IMR-90 (cell line): ENCODE measurements at regions not wholly inside any gene's neighbourhood (a gene's known extent, or its start where the extent isn't known, plus 50 kb on each side); places are given as distances from the start of the nearest gene placed in this dataset.

Experiments
- ATAC-seq: fragments of 200-7000 bp; cut with Tn5 transposase; 2 replicates; pipeline ENCODE4 v1.9.1; 2020; ENCODE audit warnings: low read depth, mild to moderate bottlenecking, moderate library complexity
- BruUV-seq: library from RNA; stranded (reverse); fragments of 400-500 nt; replicated peaks from 2 replicates; lab custom pipeline; 2021; lab: Mats Ljungman, UMichigan
- CTCF ChIA-PET: fragments of 300-600 bp; formaldehyde crosslinking; extraction: SDS; loops from one replicate; lab custom pipeline; 2021; ENCODE audit warnings: antibody characterized with exemption; lab: Yijun Ruan, JAX
- POLR2A ChIA-PET: fragments of 300-600 bp; sonication (Branson Sonifier 250); formaldehyde crosslinking; loops from one replicate; lab custom pipeline; 2022; ENCODE audit warnings: antibody characterized with exemption; ENCODE audit not compliant: unreplicated experiment; lab: Charles Lee
- DNase-seq: peaks from one replicate; pipeline ENCODE4 v3.0.0; 2013
- H2AFZ ChIP-seq: replicated peaks from 2 replicates; pipeline ENCODE3; 2013; ENCODE audit warnings: low read length, mild to moderate bottlenecking; ENCODE audit not compliant: poor library complexity
- H2AK5ac ChIP-seq: 2 replicates; pipeline ENCODE4 v1.6.1; 2013; ENCODE audit warnings: low read depth, low read length, inconsistent platforms
- H2AK9ac ChIP-seq: replicated peaks from 2 replicates; pipeline ENCODE3; 2013; ENCODE audit warnings: mild to moderate bottlenecking, low read depth, low read length, moderate library complexity; ENCODE audit not compliant: poor library complexity
- H2BK120ac ChIP-seq: 2 replicates; pipeline ENCODE4 v1.6.1; 2013; ENCODE audit warnings: low read depth, low read length, inconsistent platforms
- H2BK15ac ChIP-seq: 3 replicates; pipeline ENCODE4 v1.6.1; 2013; ENCODE audit warnings: low read depth, low read length, inconsistent platforms
- H2BK20ac ChIP-seq: 2 replicates; pipeline ENCODE4 v1.6.1; 2013; ENCODE audit warnings: low read depth, mild to moderate bottlenecking, inconsistent platforms, low read length, moderate library complexity
- H2BK5ac ChIP-seq: 2 replicates; pipeline ENCODE4 v1.6.1; 2013; ENCODE audit warnings: mild to moderate bottlenecking, low read depth, low read length, inconsistent platforms; ENCODE audit not compliant: poor library complexity, severe bottlenecking
- H3K14ac ChIP-seq: replicated peaks from 2 replicates; pipeline ENCODE4 v1.6.1; 2013; ENCODE audit warnings: low read depth, low read length, inconsistent platforms
- H3K18ac ChIP-seq: 2 replicates; pipeline ENCODE4 v1.6.1; 2013; ENCODE audit warnings: low read depth, low read length, control low read depth
- H3K23ac ChIP-seq: 2 replicates; pipeline ENCODE4 v1.6.1; 2013; ENCODE audit warnings: low read depth, low read length, inconsistent platforms
- H3K27ac ChIP-seq: 2 replicates; pipeline ENCODE4 v1.5.1; 2013; ENCODE audit warnings: mild to moderate bottlenecking, control low read depth, low read length; ENCODE audit not compliant: insufficient read depth
- H3K27me3 ChIP-seq: 2 replicates; pipeline ENCODE4 v1.6.1; 2013; ENCODE audit warnings: low read length; ENCODE audit not compliant: control insufficient read depth, insufficient read depth
- H3K36me3 ChIP-seq: 2 replicates; pipeline ENCODE4 v1.6.1; 2013; ENCODE audit warnings: low read length, mixed read lengths; ENCODE audit not compliant: control insufficient read depth, insufficient read depth
- H3K4ac ChIP-seq: 2 replicates; pipeline ENCODE4 v1.6.1; 2013; ENCODE audit warnings: low read depth, low read length, inconsistent platforms
- H3K4me1 ChIP-seq: 2 replicates; pipeline ENCODE4 v1.6.1; 2013; ENCODE audit warnings: low read length, mixed read lengths; ENCODE audit not compliant: control insufficient read depth, insufficient read depth
- H3K4me2 ChIP-seq: 2 replicates; pipeline ENCODE4 v1.6.1; 2013; ENCODE audit warnings: low read depth, mild to moderate bottlenecking, control low read depth, low read length, moderate library complexity
- H3K4me3 ChIP-seq: 2 replicates; pipeline ENCODE4 v1.5.1; 2013; ENCODE audit warnings: low read depth, mild to moderate bottlenecking, control low read depth, low read length, moderate library complexity; ENCODE audit not compliant: insufficient read depth
- H3K56ac ChIP-seq: 2 replicates; pipeline ENCODE4 v1.6.1; 2013; ENCODE audit warnings: low read length, inconsistent platforms; ENCODE audit not compliant: insufficient read depth; ENCODE audit errors: extremely low read depth
- H3K79me1 ChIP-seq, 2 experiments: 2 replicates each; pipeline ENCODE4 v1.6.1; 2013; ENCODE audit warnings: low read length in 2 of 2, inconsistent platforms in 1 of 2, low read depth in 1 of 2
- H3K9ac ChIP-seq: 2 replicates; pipeline ENCODE4 v1.6.1; 2013; ENCODE audit warnings: low read depth, low read length, control low read depth
- H3K9me1 ChIP-seq: 2 replicates; pipeline ENCODE4 v1.6.1; 2013; ENCODE audit warnings: low read length, inconsistent platforms; ENCODE audit not compliant: insufficient read depth
- H3K9me3 ChIP-seq: 2 replicates; pipeline ENCODE4 v1.6.1; 2013; ENCODE audit warnings: low read length; ENCODE audit not compliant: control insufficient read depth, insufficient read depth
- H4K20me1 ChIP-seq: 2 replicates; pipeline ENCODE4 v1.6.1; 2013; ENCODE audit warnings: low read length, inconsistent platforms; ENCODE audit not compliant: insufficient read depth
- H4K5ac ChIP-seq: 2 replicates; pipeline ENCODE4 v1.6.1; 2013; ENCODE audit warnings: mild to moderate bottlenecking, low read depth, low read length, control low read depth
- H4K8ac ChIP-seq, 2 experiments: 2 replicates each; pipeline ENCODE4 v1.6.1; 2013; ENCODE audit warnings: low read depth in 2 of 2, low read length in 2 of 2, control low read depth in 1 of 2, inconsistent platforms in 1 of 2
- H4K91ac ChIP-seq: 2 replicates; pipeline ENCODE4 v1.6.1; 2013; ENCODE audit warnings: low read depth, low read length, inconsistent platforms; ENCODE audit not compliant: insufficient read depth
- BHLHE40 ChIP-seq: fragments of 150-350 bp; IDR thresholded peaks from 2 replicates; pipeline ENCODE4 v1.6.1; 2016; ENCODE audit warnings: mild to moderate bottlenecking, low read depth, low read length
- CEBPB ChIP-seq: IDR thresholded peaks from 2 replicates; pipeline ENCODE4 v1.6.1; 2012; ENCODE audit warnings: low read depth, low read length, improper control_type of control experiment
- CHD1 ChIP-seq: IDR thresholded peaks from 2 replicates; pipeline ENCODE4 v1.6.1; 2012; ENCODE audit warnings: low read depth, low read length, improper control_type of control experiment
- CTCF ChIP-seq: conservative IDR thresholded peaks from 2 replicates; pipeline ENCODE4 v1.5.1; 2012; ENCODE audit warnings: mild to moderate bottlenecking, low read depth, low read length, improper control_type of control experiment
- ELK1 ChIP-seq: fragments of 150-350 bp; IDR thresholded peaks from 2 replicates; pipeline ENCODE4 v1.6.1; 2016; ENCODE audit warnings: low read depth, mild to moderate bottlenecking, low read length, moderate library complexity, borderline replicate concordance
- FOS ChIP-seq: fragments of 150-350 bp; IDR thresholded peaks from 2 replicates; pipeline ENCODE4 v1.6.1; 2016; ENCODE audit warnings: low read depth, low read length
- MAFK ChIP-seq: IDR thresholded peaks from 2 replicates; pipeline ENCODE4 v1.6.1; 2012; ENCODE audit warnings: low read depth, low read length, improper control_type of control experiment
- MAZ ChIP-seq: IDR thresholded peaks from 2 replicates; pipeline ENCODE4 v1.6.1; 2012; ENCODE audit warnings: low read depth, mild to moderate bottlenecking, low read length, improper control_type of control experiment, moderate library complexity, borderline replicate concordance
- MXI1 ChIP-seq: IDR thresholded peaks from 2 replicates; pipeline ENCODE4 v1.6.1; 2012; ENCODE audit warnings: low read depth, mild to moderate bottlenecking, low read length, moderate library complexity, borderline replicate concordance
- NFE2L2 ChIP-seq: fragments of 150-350 bp; IDR thresholded peaks from 2 replicates; pipeline ENCODE4 v1.6.1; 2016; ENCODE audit warnings: low read depth, mild to moderate bottlenecking, low read length
- POLR2A ChIP-seq: IDR thresholded peaks from 2 replicates; pipeline ENCODE4 v1.6.1; 2012; ENCODE audit warnings: mild to moderate bottlenecking, low read depth, low read length
- RAD21 ChIP-seq: IDR thresholded peaks from 2 replicates; pipeline ENCODE4 v1.6.1; 2012; ENCODE audit warnings: low read length, improper control_type of control experiment
- RCOR1 ChIP-seq: IDR thresholded peaks from 2 replicates; pipeline ENCODE4 v1.6.1; 2012; ENCODE audit warnings: mild to moderate bottlenecking, low read length, improper control_type of control experiment; ENCODE audit not compliant: insufficient replicate concordance
- RFX5 ChIP-seq: IDR thresholded peaks from 2 replicates; pipeline ENCODE4 v1.8.0; 2012; ENCODE audit warnings: low read depth, mild to moderate bottlenecking, low read length, moderate library complexity
- SMC3 ChIP-seq: fragments of 150-350 bp; IDR thresholded peaks from 2 replicates; pipeline ENCODE4 v1.6.1; 2016; ENCODE audit warnings: low read depth, mild to moderate bottlenecking, antibody characterized with exemption, low read length, moderate library complexity
- WGBS, 2 experiments: methylation state at CpG; one replicate each; pipeline versions ENCODE4 v1.1.5 to v1.1.7; 2013; ENCODE audit warnings: missing lambda C conversion rate in 2 of 2; ENCODE audit not compliant: insufficient read length in 1 of 2; ENCODE audit errors: extremely low coverage in 2 of 2; 5-methylcytosine and 5-hydroxymethylcytosine counted together
- dilution Hi-C: fragments of 300-500 bp; cut with HindIII; formaldehyde crosslinking; loops from one replicate; pipeline ENCODE4 v1.14.3; 2018; ENCODE audit warnings: low sequenced_read_pairs; ENCODE audit not compliant: unreplicated experiment
- in situ Hi-C: fragments of 300-500 bp; cut with MboI; formaldehyde crosslinking; loops from 3 replicates; pipeline ENCODE4 v1.14.3; 2019; ENCODE audit warnings: low sequenced_read_pairs, inconsistent platforms, mixed read lengths
- intact Hi-C: fragments of 100-400 bp; cut with micrococcal nuclease; formaldehyde crosslinking; loops from 2 replicates; pipeline ENCODE4 v1.10.0; 2022
- TF ChIP-seq, protein P1 (sequence below): fragments of 150-350 bp; IDR thresholded peaks from 2 replicates; pipeline ENCODE4 v1.6.1; 2017; ENCODE audit warnings: mild to moderate bottlenecking, antibody characterized with exemption, low read length, low read depth

- WGBS, 2 experiments: no CpG with 5 or more reads among the region's 8 CpGs
- H4K5ac ChIP-seq: no peak overlapping the region
- no peak overlapping the region for H2AFZ ChIP-seq
- no peaks in the 10 kb centered on the region for H3K9me3 ChIP-seq
- no peak overlapping the region for H3K27ac ChIP-seq
- H3K4me3 ChIP-seq: no peak overlapping the region
- no peak overlapping the region for H3K18ac ChIP-seq
- H3K9ac ChIP-seq: no peak overlapping the region
- TF ChIP-seq MXI1 (no peak), NFE2L2 (no peak), MAZ (no peak), RCOR1 (no peak), BHLHE40 (no peak), CTCF (no peak), ELK1 (no peak), RAD21 (no peak), FOS (no peak), CEBPB (no peak), CHD1 (no peak), RFX5 (no peak), MAFK (no peak), SMC3 (no peak), POLR2A (no peak)
- TF ChIP-seq, protein P1, sequence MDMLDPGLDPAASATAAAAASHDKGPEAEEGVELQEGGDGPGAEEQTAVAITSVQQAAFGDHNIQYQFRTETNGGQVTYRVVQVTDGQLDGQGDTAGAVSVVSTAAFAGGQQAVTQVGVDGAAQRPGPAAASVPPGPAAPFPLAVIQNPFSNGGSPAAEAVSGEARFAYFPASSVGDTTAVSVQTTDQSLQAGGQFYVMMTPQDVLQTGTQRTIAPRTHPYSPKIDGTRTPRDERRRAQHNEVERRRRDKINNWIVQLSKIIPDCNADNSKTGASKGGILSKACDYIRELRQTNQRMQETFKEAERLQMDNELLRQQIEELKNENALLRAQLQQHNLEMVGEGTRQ: no peak
- dilution Hi-C loops: no loop called here
- BruUV-seq: no TSS peak
- H2AK5ac ChIP-seq: no peak overlapping the region
- no peak overlapping the region for H4K8ac ChIP-seq
- no peak overlapping the region for H2BK5ac ChIP-seq
- ChIA-PET POLR2A (no interaction called here), CTCF (interaction anchor here (0.6 kb wide), 1 partner anchor 12 kb away, joined by 3 read pairs; no protein-coding TSS in a partner anchor)
- no peaks in the 10 kb centered on the region for H3K27me3 ChIP-seq
- ATAC-seq (no peak), DNase-seq (no peak)
- H2AK9ac ChIP-seq: no peak overlapping the region
- H2BK120ac ChIP-seq: no peak overlapping the region
- no peaks in the 10 kb centered on the region for H3K79me1 ChIP-seq
- no peak overlapping the region for H2BK20ac ChIP-seq
- H3K56ac ChIP-seq: no peak overlapping the region
- no peak overlapping the region for H3K23ac ChIP-seq
- H3K4ac ChIP-seq: no peak overlapping the region
- no peaks in the 10 kb centered on the region for H4K20me1 ChIP-seq
- in situ Hi-C loops: no loop called here
- no peak overlapping the region for H3K14ac ChIP-seq
- H4K91ac ChIP-seq: no peak overlapping the region
- H3K4me2 ChIP-seq: no peak overlapping the region
- no peaks in the 10 kb centered on the region for H3K36me3 ChIP-seq
- no peaks in the 10 kb centered on the region for H3K9me1 ChIP-seq
- no peak overlapping the region for H2BK15ac ChIP-seq
- H3K4me1 ChIP-seq: no peaks in the 10 kb centered on the region
- intact Hi-C loops: no loop called here
These were observed 816.6 kb downstream of the DIAPH3 start for GRCh38 chr13:59346999-59347723.
